ENCODE measurements at regions not wholly inside any gene's neighbourhood (a gene's known extent, or its start where the extent isn't known, plus 50 kb on each side); places are given as distances from the start of the nearest gene placed in this dataset.

DNA sequence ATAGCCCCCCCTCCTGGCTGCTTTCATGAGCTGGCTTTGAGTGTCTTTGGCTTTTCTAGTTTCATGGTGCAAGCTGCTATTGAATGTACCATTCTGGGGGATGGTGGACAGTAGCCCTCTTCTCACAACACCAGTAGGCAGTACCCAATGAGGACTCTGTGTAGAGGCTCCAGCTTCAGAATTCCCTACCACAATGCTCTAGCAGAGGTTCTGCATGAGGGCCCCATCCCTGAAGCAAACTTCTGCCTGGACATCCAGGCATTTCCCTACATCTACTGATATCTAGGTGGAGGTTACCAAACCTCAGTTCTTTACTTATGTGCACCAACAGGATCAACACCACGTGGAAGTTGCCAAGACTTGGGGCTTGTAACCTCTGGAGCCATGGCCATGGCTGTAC is 1742.9 kb downstream of the SI start:
- intact Hi-C loops (cut with DNase I): no loop called here
- 50% methylated on average over 1 of the region's 1 CpG for WGBS
- DNase-seq (no peak), ATAC-seq (no peak)
- H3K4me1 ChIP-seq (ENCODE audit: control insufficient read depth, insufficient read depth, low read length): no peaks in the 10 kb centered on the region
- H3K9me3 ChIP-seq (ENCODE audit: control insufficient read depth, low read length): no peaks in the 10 kb centered on the region
- H3K27me3 ChIP-seq (ENCODE audit: control insufficient read depth, insufficient read depth): no peaks in the 10 kb centered on the region
- H3K27ac ChIP-seq (ENCODE audit: low read length): no peak overlapping the region
- H3K4me3 ChIP-seq (ENCODE audit: low read length): no peak overlapping the region

DNA sequence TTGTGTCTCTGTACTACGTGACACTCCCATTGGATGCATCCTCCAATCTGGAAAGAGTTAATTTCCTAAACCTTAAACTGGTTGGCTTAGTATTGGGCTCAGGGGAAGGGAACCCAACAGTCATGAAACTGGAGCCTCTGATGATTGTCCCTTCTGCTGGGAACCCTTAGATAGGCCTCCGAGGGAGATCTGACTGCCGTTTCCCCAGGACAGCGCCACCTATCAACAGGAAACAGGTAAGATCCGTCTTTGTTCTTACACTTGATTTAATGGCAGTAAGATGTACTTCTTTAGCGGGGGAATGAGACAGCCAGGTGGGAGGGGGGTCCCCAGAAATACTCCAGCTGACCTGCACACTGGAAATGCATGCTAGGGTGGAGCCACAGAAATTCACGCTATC is 1749.6 kb downstream of the SI start:
- H3K4me1 ChIP-seq (ENCODE audit: control insufficient read depth, insufficient read depth, low read length): no peaks in the 10 kb centered on the region
- H3K4me3 ChIP-seq (ENCODE audit: low read length): no peak overlapping the region
- peaks cover 1% of the 10 kb centered on the region for H3K9me3 ChIP-seq (ENCODE audit: control insufficient read depth, low read length)
- no peak for ATAC-seq
- intact Hi-C loops (cut with DNase I): no loop called here
- WGBS: 74% methylated on average over 7 of the region's 7 CpGs
- no peak for DNase-seq
- H3K27me3 ChIP-seq (ENCODE audit: control insufficient read depth, insufficient read depth): no peaks in the 10 kb centered on the region
- no peak overlapping the region for H3K27ac ChIP-seq (ENCODE audit: low read length)

DNA sequence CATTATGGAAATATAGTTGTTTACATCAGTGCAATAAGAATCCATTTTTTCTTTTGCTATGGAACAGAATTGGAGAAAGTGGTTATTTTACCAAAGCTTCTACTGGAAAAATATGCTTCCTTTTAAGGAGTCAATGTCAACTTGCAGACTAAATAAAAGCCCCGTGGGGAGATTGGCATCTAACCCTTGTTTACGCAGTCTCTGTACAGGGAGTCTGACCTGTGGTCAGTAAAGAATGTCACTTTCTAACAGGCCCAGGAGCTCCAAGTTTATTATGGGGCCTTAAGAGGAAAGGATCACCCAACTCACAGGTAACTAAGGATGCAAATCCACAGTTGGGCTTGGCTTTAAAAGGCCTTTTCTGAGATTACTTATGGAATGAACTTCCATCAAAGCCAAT is 1751.2 kb downstream of the SI start:
- intact Hi-C loops (cut with DNase I): no loop called here
- WGBS: 75% methylated on average over 2 of the region's 2 CpGs
- no peak for ATAC-seq

DNA sequence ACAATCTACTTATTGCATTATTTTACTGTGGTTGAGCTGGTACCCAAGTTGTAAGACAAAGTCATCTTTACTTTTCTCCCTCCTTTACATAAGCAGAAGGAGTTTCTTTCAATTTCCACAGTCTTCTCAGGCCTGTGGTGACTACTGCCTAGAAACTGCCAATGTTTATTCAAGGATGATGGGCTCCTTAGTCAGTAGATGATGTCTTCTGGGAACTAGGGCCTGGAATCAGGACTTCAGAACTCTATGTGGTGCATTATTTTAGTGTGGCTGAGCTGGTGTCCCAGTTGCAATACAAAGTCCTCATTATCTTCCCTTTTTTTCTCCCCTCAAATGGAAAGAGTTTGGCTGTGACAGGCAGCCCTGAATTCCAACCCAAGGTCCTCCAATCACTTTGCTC is 1762.5 kb downstream of the SI start:
- H3K9me3 ChIP-seq (ENCODE audit: control insufficient read depth, low read length): no peaks in the 10 kb centered on the region
- H3K4me1 ChIP-seq (ENCODE audit: control insufficient read depth, insufficient read depth, low read length): no peaks in the 10 kb centered on the region
- no peak overlapping the region for H3K27ac ChIP-seq (ENCODE audit: low read length)
- intact Hi-C loops (cut with DNase I): no loop called here
- DNase-seq (no peak), ATAC-seq (no peak)
- H3K27me3 ChIP-seq (ENCODE audit: control insufficient read depth, insufficient read depth): no peaks in the 10 kb centered on the region
- no peak overlapping the region for H3K4me3 ChIP-seq (ENCODE audit: low read length)

More for the DNA sequence above, 1751.2 kb downstream of the SI start:
- no peak for DNase-seq
- peaks cover 1% of the 10 kb centered on the region for H3K9me3 ChIP-seq (ENCODE audit: control insufficient read depth, low read length)
- no peak overlapping the region for H3K4me3 ChIP-seq (ENCODE audit: low read length)
- H3K27ac ChIP-seq (ENCODE audit: low read length): no peak overlapping the region
- H3K4me1 ChIP-seq (ENCODE audit: control insufficient read depth, insufficient read depth, low read length): no peaks in the 10 kb centered on the region
- no peaks in the 10 kb centered on the region for H3K27me3 ChIP-seq (ENCODE audit: control insufficient read depth, insufficient read depth)

DNA sequence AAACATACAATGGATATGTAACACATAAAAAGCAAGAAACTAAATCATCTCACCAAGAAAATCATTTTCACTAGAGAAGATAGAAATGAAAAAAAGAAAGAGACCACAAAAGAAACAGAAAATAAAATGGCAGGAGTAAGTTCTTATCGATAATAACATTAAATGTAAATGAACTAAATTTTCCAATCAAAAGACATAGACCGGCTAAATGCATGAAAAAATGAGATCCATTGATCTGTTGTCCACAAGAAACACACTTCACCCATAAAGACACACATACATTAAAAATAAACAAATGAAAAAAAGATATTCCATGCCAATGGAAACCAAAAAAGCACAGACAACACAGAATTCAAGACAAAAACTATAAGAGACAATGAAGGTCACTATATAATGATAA is 1771.9 kb downstream of the SI start:
- H3K9me3 ChIP-seq (ENCODE audit: control insufficient read depth, low read length): no peaks in the 10 kb centered on the region
- intact Hi-C loops (cut with DNase I): no loop called here
- WGBS: 92% methylated on average over 2 of the region's 2 CpGs
- ATAC-seq (no peak), DNase-seq (no peak)
- H3K4me1 ChIP-seq (ENCODE audit: control insufficient read depth, insufficient read depth, low read length): no peaks in the 10 kb centered on the region
- H3K4me3 ChIP-seq (ENCODE audit: low read length): no peak overlapping the region
- no peaks in the 10 kb centered on the region for H3K27me3 ChIP-seq (ENCODE audit: control insufficient read depth, insufficient read depth)
- no peak overlapping the region for H3K27ac ChIP-seq (ENCODE audit: low read length)

DNA sequence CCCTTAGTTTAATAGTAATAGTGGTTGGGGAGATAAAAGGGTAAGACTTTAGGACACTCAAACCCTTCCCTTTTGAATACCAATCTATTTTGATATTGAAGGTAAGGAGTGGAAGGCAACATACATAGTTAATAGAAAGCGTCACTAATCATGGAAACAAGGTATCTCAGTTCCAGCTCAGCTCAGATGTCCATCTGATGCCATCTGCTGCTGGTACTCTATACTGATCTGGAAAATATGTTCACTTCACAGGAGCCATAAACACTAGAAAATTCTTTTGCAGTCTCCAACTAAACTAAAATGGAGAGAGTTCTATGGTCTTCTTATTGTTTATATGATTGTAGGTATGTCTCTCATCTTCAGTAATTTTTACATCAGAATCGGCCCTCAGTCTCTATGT is 1777.1 kb downstream of the OTOL1 start:
- no peaks in the 10 kb centered on the region for H3K9me3 ChIP-seq (ENCODE audit: control insufficient read depth, low read length)
- no peak overlapping the region for H3K27ac ChIP-seq (ENCODE audit: low read length)
- intact Hi-C loops (cut with DNase I): no loop called here
- no peak overlapping the region for H3K4me3 ChIP-seq (ENCODE audit: low read length)
- DNase-seq (no peak), ATAC-seq (no peak)
- no peaks in the 10 kb centered on the region for H3K27me3 ChIP-seq (ENCODE audit: control insufficient read depth, insufficient read depth)
- no peaks in the 10 kb centered on the region for H3K4me1 ChIP-seq (ENCODE audit: control insufficient read depth, insufficient read depth, low read length)
- 74% methylated on average over 2 of the region's 2 CpGs for WGBS

DNA sequence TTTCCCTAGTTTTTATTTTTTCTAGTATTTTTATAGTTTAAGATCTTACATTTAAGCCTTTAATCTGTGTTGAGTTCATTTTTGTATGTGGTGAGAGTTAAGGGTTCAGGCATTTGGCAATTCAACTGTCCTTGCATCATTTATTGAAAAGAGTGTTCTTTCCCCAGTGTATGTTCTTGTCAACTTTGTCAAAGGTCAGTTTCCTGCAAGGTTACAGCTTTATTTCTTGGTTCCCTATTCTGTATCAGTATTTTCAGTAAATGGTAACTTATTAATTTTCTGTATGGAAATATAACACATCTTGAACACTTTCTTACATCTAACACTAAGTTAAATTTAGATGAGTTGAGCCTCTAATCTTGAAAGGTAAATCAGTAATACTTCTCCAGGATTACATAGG is 1770.1 kb downstream of the OTOL1 start:
- Histone ChIP-seq H3K4me1 (ENCODE audit: control insufficient read depth, insufficient read depth, low read length) (no peaks in the 10 kb centered on the region), H3K9me3 (ENCODE audit: control insufficient read depth, low read length) (no peaks in the 10 kb centered on the region), H3K4me3 (ENCODE audit: low read length) (no peak overlapping the region), H3K27ac (ENCODE audit: low read length) (no peak overlapping the region), H3K27me3 (ENCODE audit: control insufficient read depth, insufficient read depth) (no peaks in the 10 kb centered on the region)
- DNase-seq (no peak), ATAC-seq (no peak)
- intact Hi-C loops (cut with DNase I): no loop called here

DNA sequence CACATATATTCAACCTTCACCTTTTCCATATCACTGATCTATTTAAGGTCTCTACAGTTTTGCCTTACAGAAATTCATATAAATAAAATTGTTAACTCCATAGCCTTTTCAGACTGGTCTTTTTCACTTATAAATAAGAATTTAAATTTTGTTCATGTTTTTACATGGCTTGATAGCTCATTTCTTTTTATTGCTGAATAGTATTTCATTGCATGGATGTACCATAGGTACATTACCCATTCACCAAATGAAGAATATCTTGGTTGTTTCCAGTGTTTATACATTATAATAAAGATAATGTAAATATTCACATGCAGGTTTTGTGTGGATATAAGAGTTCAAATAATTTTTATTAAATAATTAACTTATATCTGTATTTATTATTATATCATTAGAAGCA is 1765.0 kb downstream of the OTOL1 start:
- ATAC-seq (no peak), DNase-seq (no peak)
- Histone ChIP-seq H3K9me3 (ENCODE audit: control insufficient read depth, low read length) (no peaks in the 10 kb centered on the region), H3K27ac (ENCODE audit: low read length) (no peak overlapping the region), H3K4me1 (ENCODE audit: control insufficient read depth, insufficient read depth, low read length) (no peaks in the 10 kb centered on the region), H3K4me3 (ENCODE audit: low read length) (no peak overlapping the region), H3K27me3 (ENCODE audit: control insufficient read depth, insufficient read depth) (no peaks in the 10 kb centered on the region)
- intact Hi-C loops (cut with DNase I): no loop called here

DNA sequence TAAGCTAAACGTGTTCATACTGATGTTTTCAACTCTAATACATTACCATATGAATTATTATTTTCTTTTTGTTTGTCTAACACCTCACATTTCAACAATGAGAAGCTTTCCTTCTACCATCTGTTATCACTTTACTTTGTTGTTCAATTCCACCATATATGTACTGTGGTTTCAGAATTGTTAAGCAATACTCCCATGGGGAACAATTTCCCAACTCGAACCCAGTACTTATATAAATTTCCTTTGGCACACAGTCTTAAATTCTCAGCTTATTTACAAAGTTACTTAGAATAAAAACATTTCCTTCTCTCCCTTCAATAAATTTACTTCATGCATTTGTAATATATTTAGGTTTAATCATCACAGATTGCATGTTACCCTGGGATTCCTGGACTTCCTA is 1764.4 kb downstream of the OTOL1 start:
- Histone ChIP-seq H3K4me1 (ENCODE audit: control insufficient read depth, insufficient read depth, low read length) (no peaks in the 10 kb centered on the region), H3K27ac (ENCODE audit: low read length) (no peak overlapping the region), H3K4me3 (ENCODE audit: low read length) (no peak overlapping the region), H3K9me3 (ENCODE audit: control insufficient read depth, low read length) (no peaks in the 10 kb centered on the region), H3K27me3 (ENCODE audit: control insufficient read depth, insufficient read depth) (no peaks in the 10 kb centered on the region)
- ATAC-seq (no peak), DNase-seq (no peak)
- 73% methylated on average over 2 of the region's 2 CpGs for WGBS
- intact Hi-C loops (cut with DNase I): no loop called here

DNA sequence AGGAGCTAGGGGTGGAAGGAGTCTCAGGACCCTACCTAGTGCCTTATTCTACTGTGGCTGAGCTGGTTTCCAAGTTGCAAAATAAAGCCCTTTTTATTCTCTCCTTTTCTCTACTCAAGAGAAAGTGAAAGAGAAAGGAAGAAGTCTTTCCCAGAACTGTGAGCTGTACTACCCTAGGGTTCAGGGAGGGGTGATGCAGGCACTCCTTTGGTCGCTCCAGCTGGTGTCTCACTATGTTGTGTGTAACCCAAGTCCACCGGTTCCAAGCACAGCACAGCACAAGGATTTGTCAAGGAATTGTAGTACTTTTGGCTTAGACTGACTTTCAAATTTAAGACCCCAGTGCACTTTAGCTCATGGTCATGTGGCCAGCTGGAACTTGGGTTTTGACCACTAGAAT is 1721.7 kb downstream of the OTOL1 start:
- WGBS: 85% methylated on average over 2 of the region's 2 CpGs
- no peaks in the 10 kb centered on the region for H3K4me1 ChIP-seq (ENCODE audit: control insufficient read depth, insufficient read depth, low read length)
- H3K4me3 ChIP-seq (ENCODE audit: low read length): no peak overlapping the region
- no peaks in the 10 kb centered on the region for H3K27me3 ChIP-seq (ENCODE audit: control insufficient read depth, insufficient read depth)
- intact Hi-C loops (cut with DNase I): no loop called here
- no peak overlapping the region for H3K27ac ChIP-seq (ENCODE audit: low read length)
- ATAC-seq: peak in 1 of 2 donors; percentile 47
- no peaks in the 10 kb centered on the region for H3K9me3 ChIP-seq (ENCODE audit: control insufficient read depth, low read length)
- peak in 2 of 3 donors; percentile 1 to 10 for DNase-seq

DNA sequence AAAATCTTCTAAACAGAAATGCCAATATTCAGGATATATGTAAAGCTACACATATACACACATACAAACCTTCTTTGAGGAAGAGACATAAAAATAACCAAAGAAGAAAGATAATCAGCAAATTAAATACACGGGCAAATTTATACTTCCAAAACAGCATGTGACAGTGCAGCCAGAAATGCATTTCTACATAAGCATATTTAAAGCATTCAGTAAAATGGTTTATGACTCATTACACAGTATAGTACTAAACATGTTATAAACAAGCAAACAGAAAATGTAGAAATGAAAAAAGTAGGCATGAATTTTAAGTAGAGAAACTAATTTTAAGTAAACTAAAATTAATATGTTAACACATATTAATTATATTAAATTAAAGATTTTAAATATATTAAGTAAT is 1717.2 kb downstream of the OTOL1 start:
- DNase-seq (no peak), ATAC-seq (no peak)
- Histone ChIP-seq H3K4me3 (ENCODE audit: low read length) (no peak overlapping the region), H3K27me3 (ENCODE audit: control insufficient read depth, insufficient read depth) (no peaks in the 10 kb centered on the region), H3K9me3 (ENCODE audit: control insufficient read depth, low read length) (no peaks in the 10 kb centered on the region), H3K4me1 (ENCODE audit: control insufficient read depth, insufficient read depth, low read length) (no peaks in the 10 kb centered on the region), H3K27ac (ENCODE audit: low read length) (no peak overlapping the region)
- whole genome bisulfite sequencing: 69% methylated on average over 1 of the region's 1 CpG
- intact Hi-C loops (cut with DNase I): no loop called here

DNA sequence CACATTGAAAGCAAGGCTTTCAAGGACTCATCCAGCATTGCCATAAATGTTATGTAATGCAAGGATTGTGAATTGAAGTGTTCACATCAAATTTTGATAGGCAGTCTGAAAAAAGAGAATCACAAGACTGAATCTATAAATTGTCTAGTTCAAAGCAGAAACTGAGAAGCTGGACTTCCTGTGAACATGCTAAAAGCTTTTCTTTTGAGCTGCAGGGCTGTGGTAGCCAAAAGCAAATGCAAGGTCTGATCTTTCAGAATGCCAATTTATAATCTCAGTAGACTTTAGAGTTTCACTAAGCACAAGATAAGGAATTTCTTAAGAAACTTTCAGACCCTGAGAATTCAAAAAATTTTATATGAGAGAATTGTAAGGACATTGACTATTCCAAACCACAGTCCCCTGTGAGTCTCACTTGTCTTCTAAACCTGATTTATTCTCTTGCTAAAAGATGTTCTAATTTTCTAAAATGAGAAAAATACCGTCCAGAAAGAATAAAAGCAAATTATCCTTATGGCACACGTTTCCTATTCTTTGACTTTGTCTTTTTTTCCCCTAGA is 1700.3 kb downstream of the OTOL1 start:
- no peaks in the 10 kb centered on the region for H3K9me3 ChIP-seq (ENCODE audit: control insufficient read depth, low read length)
- peak; percentile 26 to 65 for ATAC-seq
- no peaks in the 10 kb centered on the region for H3K27me3 ChIP-seq (ENCODE audit: control insufficient read depth, insufficient read depth)
- no peak overlapping the region for H3K27ac ChIP-seq (ENCODE audit: low read length)
- 42% methylated on average over 2 of the region's 2 CpGs for WGBS
- H3K4me3 ChIP-seq (ENCODE audit: low read length): no peak overlapping the region
- H3K4me1 ChIP-seq (ENCODE audit: control insufficient read depth, insufficient read depth, low read length): no peaks in the 10 kb centered on the region
- DNase-seq: no peak
- intact Hi-C loops (cut with DNase I): no loop called here

Data from right cardiac atrium (tissue), 5 donors.